HEK293 (cell line): ENCODE measurements at regions not wholly inside any gene's neighbourhood (a gene's known extent, or its start where the extent isn't known, plus 50 kb on each side); places are given as distances from the start of the nearest gene placed in this dataset.
A peak's percentile ranks its signal among the peaks of the same experiment; 100 is the strongest.
"Not testable (repeated sequence)": the region's sequence is repeated elsewhere in the genome, so short reads cannot be mapped to it uniquely, and the experiment has no call there.

ENCODE experiments used
- CTCF ChIA-PET: fragments of 350-600 bp; formaldehyde crosslinking; extraction: SDS; loops from one replicate; lab custom pipeline; 2021; ENCODE audit warnings: antibody characterized with exemption; lab: Yijun Ruan, JAX
- POLR2A ChIA-PET: fragments of 300-600 bp; formaldehyde crosslinking; extraction: SDS; loops from one replicate; lab custom pipeline; 2020; ENCODE audit warnings: antibody characterized with exemption, inconsistent platforms; lab: Yijun Ruan, JAX
- H3K27ac ChIP-seq: fragments of 200-500 bp; sonication (Bioruptor generic); 2 replicates; pipeline ENCODE4 v1.5.1; 2014; ENCODE audit warnings: low read depth, low read length, control low read depth, inconsistent platforms; ENCODE audit errors: extremely low read depth
- H3K36me3 ChIP-seq, 2 experiments: fragments of 200-500 bp in 1 of 2; sonication (Bioruptor generic) in 1 of 2; 1 replicate in 1 of 2; 2 replicates in 1 of 2; pipeline ENCODE4 v1.5.1; 2014 to 2017; ENCODE audit warnings: inconsistent platforms in 2 of 2, low read length in 2 of 2; ENCODE audit not compliant: control insufficient read depth in 2 of 2, insufficient read depth in 1 of 2
- H3K4me1 ChIP-seq: fragments of 200-500 bp; sonication (Bioruptor generic); 2 replicates; pipeline ENCODE4 v1.5.1; 2014; ENCODE audit warnings: mild to moderate bottlenecking, low read length, inconsistent platforms; ENCODE audit not compliant: control insufficient read depth, insufficient read depth
- H3K4me3 ChIP-seq: 2 replicates; pipeline ENCODE4 v1.5.1; 2011; ENCODE audit warnings: low read depth, mild to moderate bottlenecking, control low read depth, low read length, moderate library complexity
- H3K9me3 ChIP-seq: fragments of 200-500 bp; sonication (Bioruptor generic); 2 replicates; pipeline ENCODE4 v1.5.1; 2014; ENCODE audit warnings: low read depth, low read length, inconsistent platforms; ENCODE audit not compliant: control insufficient read depth, insufficient read depth
- CTCF ChIP-seq: fragments of 450-650 bp; formaldehyde crosslinking; IDR thresholded peaks from 2 replicates; pipeline ENCODE4 v1.5.1; 2016; ENCODE audit warnings: missing biosample characterization, missing genetic modification characterization
- GLIS2 ChIP-seq: fragments of 450-650 bp; formaldehyde crosslinking; IDR thresholded peaks from 2 replicates; pipeline ENCODE4 v1.5.1; 2016; ENCODE audit warnings: missing biosample characterization, missing genetic modification characterization
- REST ChIP-seq: fragments of 450-650 bp; formaldehyde crosslinking; IDR thresholded peaks from 2 replicates; pipeline ENCODE4 v1.5.1; 2016; ENCODE audit warnings: missing biosample characterization, missing genetic modification characterization
- ZBTB17 ChIP-seq: fragments of 450-650 bp; formaldehyde crosslinking; IDR thresholded peaks from 2 replicates; pipeline ENCODE4 v1.5.1; 2016; ENCODE audit warnings: missing biosample characterization, missing genetic modification characterization
- ZBTB20 ChIP-seq: fragments of 450-650 bp; formaldehyde crosslinking; IDR thresholded peaks from 2 replicates; pipeline ENCODE4 v1.5.1; 2016; ENCODE audit warnings: missing biosample characterization, missing genetic modification characterization
- ZBTB26 ChIP-seq: fragments of 450-650 bp; formaldehyde crosslinking; optimal IDR thresholded peaks from 2 replicates; pipeline ENCODE3; 2016; ENCODE audit warnings: missing biosample characterization, mild to moderate bottlenecking, missing genetic modification characterization
- ZNF335 ChIP-seq: fragments of 450-650 bp; formaldehyde crosslinking; conservative IDR thresholded peaks from 2 replicates; pipeline ENCODE4 v1.5.1; 2016; ENCODE audit warnings: missing biosample characterization, missing genetic modification characterization

- not testable (repeated sequence) for H3K27ac ChIP-seq, H3K36me3 ChIP-seq, H3K4me3 ChIP-seq
- TF ChIP-seq REST (tag by site-specific recombination), result peak; percentile 63; the same call in 1 of the 2 replicates
- TF ChIP-seq, all 188 proteins: peak for 1; not testable (repeated sequence) for 187
- H3K9me3 ChIP-seq, POLR2A ChIA-PET, CTCF ChIA-PET, H3K4me1 ChIP-seq: not testable (repeated sequence)
These were observed 86.6 kb upstream of the NIPA1 start for GRCh38 chr15:22699881-22700280.

GRCh38 chr15:22710831-22711341, 75.6 kb upstream of the NIPA1 start:
- H3K4me3 ChIP-seq, H3K4me1 ChIP-seq, CTCF ChIA-PET, H3K9me3 ChIP-seq, POLR2A ChIA-PET, H3K36me3 ChIP-seq, H3K27ac ChIP-seq: not testable (repeated sequence)

- H3K27ac ChIP-seq, result peak overlapping the region; percentile 64; the same call in 1 of the 2 replicates
- H3K4me1 ChIP-seq, H3K4me3 ChIP-seq, POLR2A ChIA-PET, CTCF ChIA-PET, H3K9me3 ChIP-seq, H3K36me3 ChIP-seq: not testable (repeated sequence)
These were observed 72.5 kb upstream of the NIPA1 start for GRCh38 chr15:22713933-22714332.

- Histone ChIP-seq H3K4me3 (peak overlapping the region; percentile 43), H3K27ac (peak overlapping the region; percentile 64; the same call in 1 of the 2 replicates)
- peak; percentile 45 for TF ChIP-seq ZBTB26
- H3K4me1 ChIP-seq, POLR2A ChIA-PET, H3K9me3 ChIP-seq, H3K36me3 ChIP-seq, CTCF ChIA-PET: not testable (repeated sequence)
These were observed 71.9 kb upstream of the NIPA1 start for GRCh38 chr15:22714358-22715132.

- 0 out of 2 replicates have a peak, but pooled peaks have one; percentile 24 for TF ChIP-seq CTCF
- TF ChIP-seq ZBTB20, result peak; percentile 34; the same call in 1 of the 2 replicates
- 0 out of 2 replicates have a peak, but pooled peaks have one; percentile 19 for TF ChIP-seq ZNF335 (tag by site-specific recombination)
- peak; percentile 18; the same call in 1 of the 2 replicates for TF ChIP-seq GLIS2 (tag by site-specific recombination)
- TF ChIP-seq ZBTB17, result peak; percentile 73
- H3K4me3 ChIP-seq, result peak overlapping the region; percentile 44
- H3K36me3 ChIP-seq, H3K9me3 ChIP-seq, CTCF ChIA-PET, H3K4me1 ChIP-seq, POLR2A ChIA-PET: not testable (repeated sequence)
- H3K27ac ChIP-seq, result peak overlapping the region; percentile 46; the same call in 1 of the 2 replicates
These were observed 71.2 kb upstream of the NIPA1 start for GRCh38 chr15:22715133-22715845.

GRCh38 chr15:22719980-22720379, 66.5 kb upstream of the NIPA1 start:
- H3K4me3 ChIP-seq, H3K9me3 ChIP-seq, POLR2A ChIA-PET, H3K36me3 ChIP-seq, CTCF ChIA-PET, H3K27ac ChIP-seq, H3K4me1 ChIP-seq: not testable (repeated sequence)

GRCh38 chr15:22726104-22726503, 60.3 kb upstream of the NIPA1 start:
- H3K9me3 ChIP-seq, H3K36me3 ChIP-seq, H3K4me3 ChIP-seq, H3K4me1 ChIP-seq, POLR2A ChIA-PET, CTCF ChIA-PET, H3K27ac ChIP-seq: not testable (repeated sequence)
